PC-3 (cell line): ENCODE measurements at regions not wholly inside any gene's neighbourhood (a gene's known extent, or its start where the extent isn't known, plus 50 kb on each side); places are given as distances from the start of the nearest gene placed in this dataset.
A peak's percentile ranks its signal among the peaks of the same experiment; 100 is the strongest.

Experiments
- ATAC-seq: fragments of 200-7000 bp; cut with Tn5 transposase; 2 replicates; pipeline ENCODE4 v1.9.1; 2020; ENCODE audit warnings: mild to moderate bottlenecking, moderate library complexity
- BruUV-seq: library from RNA; stranded (reverse); fragments of 400-500 nt; replicated peaks from 2 replicates; lab custom pipeline; 2021; lab: Mats Ljungman, UMichigan
- CTCF ChIA-PET: fragments of 300-600 bp; sonication (Branson Sonifier 250); formaldehyde crosslinking; loops from one replicate; lab custom pipeline; 2022; ENCODE audit warnings: antibody characterized with exemption; lab: Charles Lee
- POLR2A ChIA-PET: fragments of 300-600 bp; sonication (Branson Sonifier 250); formaldehyde crosslinking; loops from one replicate; lab custom pipeline; 2022; ENCODE audit warnings: antibody characterized with exemption; ENCODE audit not compliant: unreplicated experiment; lab: Charles Lee
- DNase-seq: peaks from one replicate; pipeline ENCODE4 v3.0.0-alpha.2; 2015
- H2AFZ ChIP-seq: fragments of 300-600 bp; sonication (generic); 2 replicates; pipeline ENCODE4 v1.6.0; 2016; ENCODE audit warnings: antibody characterized with exemption, low read length
- H3F3A ChIP-seq: fragments of 300-600 bp; sonication (generic); one replicate; pipeline ENCODE4 v1.6.0; 2017; ENCODE audit warnings: antibody characterized with exemption, low read length, control low read depth, mild to moderate bottlenecking; ENCODE audit not compliant: unreplicated experiment
- H3K27ac ChIP-seq: fragments of 300-600 bp; sonication (generic); 2 replicates; pipeline ENCODE4 v1.5.1; 2016; ENCODE audit warnings: mild to moderate bottlenecking, low read length
- H3K27me3 ChIP-seq: fragments of 300-600 bp; sonication (generic); 2 replicates; pipeline ENCODE4 v1.6.1; 2016; ENCODE audit warnings: low read length, mixed read lengths
- H3K36me3 ChIP-seq: fragments of 300-600 bp; sonication (generic); 2 replicates; pipeline ENCODE4 v1.6.1; 2016; ENCODE audit warnings: low read depth, mixed run types, low read length, mixed read lengths
- H3K4me1 ChIP-seq: fragments of 300-600 bp; sonication (generic); 2 replicates; pipeline ENCODE4 v1.5.1; 2016; ENCODE audit warnings: low read length; ENCODE audit not compliant: insufficient read depth
- H3K4me2 ChIP-seq: fragments of 300-600 bp; sonication (generic); 2 replicates; pipeline ENCODE4 v1.6.0; 2016; ENCODE audit warnings: low read length
- H3K4me3 ChIP-seq: fragments of 300-600 bp; sonication (generic); 2 replicates; pipeline ENCODE4 v1.5.1; 2016; ENCODE audit warnings: mild to moderate bottlenecking, low read length, mixed read lengths
- H3K79me2 ChIP-seq: fragments of 300-600 bp; sonication (generic); 2 replicates; pipeline ENCODE4 v1.6.1; 2017; ENCODE audit warnings: low read length, mixed read lengths
- H3K9ac ChIP-seq: fragments of 300-600 bp; sonication (generic); 2 replicates; pipeline ENCODE4 v1.6.0; 2016; ENCODE audit warnings: mild to moderate bottlenecking, low read length
- H3K9me2 ChIP-seq: fragments of 300-600 bp; sonication (generic); replicated peaks from 2 replicates; pipeline ENCODE4 v1.6.1; 2016; ENCODE audit warnings: mixed run types, low read length, mixed read lengths
- H3K9me3 ChIP-seq: fragments of 300-600 bp; sonication (generic); 2 replicates; pipeline ENCODE4 v1.6.1; 2016; ENCODE audit warnings: low read length, mixed read lengths
- H4K20me1 ChIP-seq: fragments of 300-600 bp; sonication (generic); 2 replicates; pipeline ENCODE4 v1.6.1; 2016; ENCODE audit warnings: low read length, mixed read lengths
- CTCF ChIP-seq: fragments of 300-600 bp; sonication (generic); conservative IDR thresholded peaks from 2 replicates; pipeline ENCODE4 v1.5.1; 2017; ENCODE audit warnings: antibody characterized with exemption, low read depth, mild to moderate bottlenecking, low read length
- EZH2 ChIP-seq: fragments of 300-600 bp; sonication (generic); IDR thresholded peaks from one replicate; pipeline ENCODE4 v1.6.1; 2017; ENCODE audit warnings: antibody characterized with exemption, mild to moderate bottlenecking, low read length; ENCODE audit not compliant: unreplicated experiment
- EZH2phosphoT487 ChIP-seq: fragments of 300-600 bp; sonication (generic); IDR thresholded peaks from 2 replicates; pipeline ENCODE4 v1.6.1; 2018; ENCODE audit warnings: mild to moderate bottlenecking, antibody characterized with exemption, low read length, borderline replicate concordance
- intact Hi-C: fragments of 100-400 bp; cut with micrococcal nuclease; formaldehyde crosslinking; loops from 2 replicates; pipeline ENCODE4 v1.9.0; 2023

GRCh38 chr3:70120357-70120966 lies 120.9 kb downstream of the SAMMSON start:
- TF ChIP-seq CTCF, result peak; percentile 76
- TF ChIP-seq EZH2, result no peak
- no peak for TF ChIP-seq EZH2phosphoT487
- no peaks in the 10 kb centered on the region for H3K79me2 ChIP-seq
- DNase-seq, result peak; percentile 84
- peak overlapping the region; percentile 89 for H2AFZ ChIP-seq
- no peaks in the 10 kb centered on the region for H3K4me1 ChIP-seq
- H3K9me3 ChIP-seq, result no peaks in the 10 kb centered on the region
- no peaks in the 10 kb centered on the region for H4K20me1 ChIP-seq
- peak overlapping the region; percentile 73 for H3K4me2 ChIP-seq
- intact Hi-C loops, result loop anchor here (1.0 to 5.0 kb wide), 3 partner anchors 127 to 239 kb away; no protein-coding TSS in a partner anchor
- peak overlapping the region; percentile 35; the same call in 1 of the 2 replicates for H3K4me3 ChIP-seq
- no peaks in the 10 kb centered on the region for H3K9me2 ChIP-seq
- ATAC-seq, result peak; percentile 76
- no TSS peak for BruUV-seq
- CTCF ChIA-PET, result interaction anchor here (0.6 kb wide), 1 partner anchor 266 kb away, joined by 3 read pairs; no protein-coding TSS in a partner anchor
- no peak overlapping the region for H3K9ac ChIP-seq
- POLR2A ChIA-PET, result no interaction called here
- no peak overlapping the region for H3K27ac ChIP-seq
- H3K36me3 ChIP-seq, result no peaks in the 10 kb centered on the region
- H3K27me3 ChIP-seq, result 0 out of 2 replicates have a peak, but pooled peaks cover 4% of the 10 kb centered on the region
- H3F3A ChIP-seq, result no peaks in the 10 kb centered on the region

GRCh38 chr3:70127192-70127591 lies 127.7 kb downstream of the SAMMSON start:
- no peak for DNase-seq
- no peaks in the 10 kb centered on the region for H3K9me3 ChIP-seq
- CTCF ChIA-PET, result no interaction called here
- BruUV-seq, result no TSS peak
- H3K4me3 ChIP-seq, result no peak overlapping the region
- H3K4me1 ChIP-seq, result no peaks in the 10 kb centered on the region
- no peak overlapping the region for H3K9ac ChIP-seq
- H2AFZ ChIP-seq, result no peak overlapping the region
- H3K4me2 ChIP-seq, result no peak overlapping the region
- H3K27me3 ChIP-seq, result no peaks in the 10 kb centered on the region
- intact Hi-C loops, result no loop called here
- no peak for ATAC-seq
- no peaks in the 10 kb centered on the region for H3K9me2 ChIP-seq
- TF ChIP-seq CTCF (no peak), EZH2 (no peak), EZH2phosphoT487 (no peak)
- H3F3A ChIP-seq, result no peaks in the 10 kb centered on the region
- no peak overlapping the region for H3K27ac ChIP-seq
- no peaks in the 10 kb centered on the region for H4K20me1 ChIP-seq
- H3K36me3 ChIP-seq, result no peaks in the 10 kb centered on the region
- POLR2A ChIA-PET, result no interaction called here
- no peaks in the 10 kb centered on the region for H3K79me2 ChIP-seq

- H3K4me3 ChIP-seq, result no peak overlapping the region
- ATAC-seq (no peak), DNase-seq (no peak)
- no TSS peak for BruUV-seq
- ChIA-PET CTCF (no interaction called here), POLR2A (no interaction called here)
- no peaks in the 10 kb centered on the region for H3K27me3 ChIP-seq
- H3F3A ChIP-seq, result no peaks in the 10 kb centered on the region
- no peak overlapping the region for H3K4me2 ChIP-seq
- intact Hi-C loops, result loop anchor here (10.0 kb wide), 1 partner anchor 147 kb away; no protein-coding TSS in a partner anchor
- H3K27ac ChIP-seq, result no peak overlapping the region
- H3K36me3 ChIP-seq, result no peaks in the 10 kb centered on the region
- H4K20me1 ChIP-seq, result no peaks in the 10 kb centered on the region
- H3K9me2 ChIP-seq, result no peaks in the 10 kb centered on the region
- TF ChIP-seq CTCF, result no peak
- TF ChIP-seq EZH2phosphoT487, result no peak
- no peak for TF ChIP-seq EZH2
- no peaks in the 10 kb centered on the region for H3K79me2 ChIP-seq
- no peak overlapping the region for H3K9ac ChIP-seq
- H3K4me1 ChIP-seq, result peaks cover 17% of the 10 kb centered on the region
- no peaks in the 10 kb centered on the region for H3K9me3 ChIP-seq
- no peak overlapping the region for H2AFZ ChIP-seq
Observed at GRCh38 chr3:70137366-70137765, 137.8 kb downstream of the SAMMSON start.
